HG03025 (cell line): ENCODE measurements at regions not wholly inside any gene's neighbourhood (a gene's known extent, or its start where the extent isn't known, plus 50 kb on each side); places are given as distances from the start of the nearest gene placed in this dataset.
A peak's percentile ranks its signal among the peaks of the same experiment; 100 is the strongest.
"Not testable (repeated sequence)": the region's sequence is repeated elsewhere in the genome, so short reads cannot be mapped to it uniquely, and the experiment has no call there.

ENCODE experiments used
- ATAC-seq: cut with Tn5 transposase; IDR thresholded peaks from one replicate; pipeline ENCODE4 v1.9.1; 2021; ENCODE audit warnings: mild to moderate bottlenecking, moderate library complexity; ENCODE audit not compliant: unreplicated experiment, low FRiP score

GRCh38 chr3:35849496-35849895 is 210.2 kb downstream of the ARPP21 start:
- no peak for ATAC-seq

GRCh38 chr3:35849963-35850362 is 210.6 kb downstream of the ARPP21 start:
- ATAC-seq: no peak

GRCh38 chr3:35857004-35857403 is 217.7 kb downstream of the ARPP21 start:
- ATAC-seq: peak; percentile 86

GRCh38 chr3:35862057-35862456 is 222.7 kb downstream of the ARPP21 start:
- ATAC-seq: no peak

- ATAC-seq: no peak
Observed at GRCh38 chr3:35864871-35865270, 225.5 kb downstream of the ARPP21 start.

GRCh38 chr3:35867791-35868190 is 228.5 kb downstream of the ARPP21 start:
- ATAC-seq: no peak

- no peak for ATAC-seq
Observed at GRCh38 chr3:35871009-35871408, 231.7 kb downstream of the ARPP21 start.

- ATAC-seq: no peak
Observed at GRCh38 chr3:35883929-35884328, 244.6 kb downstream of the ARPP21 start.

- ATAC-seq: no peak
Observed at GRCh38 chr3:35894735-35895134, 255.4 kb downstream of the ARPP21 start.

GRCh38 chr3:35899245-35899644 is 259.9 kb downstream of the ARPP21 start:
- no peak for ATAC-seq

- no peak for ATAC-seq
Observed at GRCh38 chr3:35900079-35900478, 260.8 kb downstream of the ARPP21 start.

GRCh38 chr3:35908366-35909232 is 269.3 kb downstream of the ARPP21 start:
- peak; percentile 80 for ATAC-seq

- no peak for ATAC-seq
Observed at GRCh38 chr3:35919160-35919559, 279.8 kb downstream of the ARPP21 start.

GRCh38 chr3:35921718-35922117 is 282.4 kb downstream of the ARPP21 start:
- no peak for ATAC-seq

- ATAC-seq: not testable (repeated sequence)
Observed at GRCh38 chr3:35924070-35924469, 284.7 kb downstream of the ARPP21 start.

- ATAC-seq: no peak
Observed at GRCh38 chr3:35927441-35927840, 288.1 kb downstream of the ARPP21 start.

- no peak for ATAC-seq
Observed at GRCh38 chr3:35929158-35929557, 289.8 kb downstream of the ARPP21 start.

GRCh38 chr3:35931867-35932266 is 292.5 kb downstream of the ARPP21 start:
- ATAC-seq: no peak

GRCh38 chr3:35932995-35933394 is 293.7 kb downstream of the ARPP21 start:
- no peak for ATAC-seq

GRCh38 chr3:35936571-35936970 is 297.2 kb downstream of the ARPP21 start:
- ATAC-seq: no peak

- no peak for ATAC-seq
Observed at GRCh38 chr3:35944926-35945710, 305.8 kb downstream of the ARPP21 start.
